Activated CD4-positive, alpha-beta T cell treated with anti-CD3 and anti-CD28 coated beads, Interleukin-2, Interleukin-6, amounts not matched to agents 100 ng/mL and 50 ng/mL, durations not matched to agents 16 hours and 8 hours (primary cell): ENCODE measurements at regions not wholly inside any gene's neighbourhood (a gene's known extent, or its start where the extent isn't known, plus 50 kb on each side); places are given as distances from the start of the nearest gene placed in this dataset.
"Not testable (repeated sequence)": the region's sequence is repeated elsewhere in the genome, so short reads cannot be mapped to it uniquely, and the experiment has no call there.

ENCODE experiments used
- DNase-seq: peaks from one replicate; pipeline ENCODE4 v3.0.0-alpha.2; 2020

DNA sequence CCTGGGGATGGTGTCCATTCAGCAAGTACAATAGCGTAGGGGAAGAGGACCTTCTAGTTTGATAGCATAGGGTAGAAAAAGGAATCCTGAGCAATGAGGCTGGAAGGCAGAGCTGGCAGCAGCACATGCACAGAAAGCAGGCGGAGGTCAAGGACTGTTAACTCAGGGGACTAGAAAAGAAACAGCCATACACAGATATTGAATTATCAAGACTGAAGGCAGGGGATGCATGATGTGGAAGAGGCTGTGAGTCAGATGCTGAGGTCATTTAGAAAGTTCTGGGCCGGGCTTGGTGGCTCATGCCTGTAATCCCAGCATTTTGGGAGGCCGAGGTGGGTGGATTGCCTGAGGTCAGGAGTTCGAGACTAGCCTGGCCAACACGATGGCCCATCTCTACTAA, 65.6 kb downstream of the OPTC start:
- DNase-seq = peak; percentile 3

DNA sequence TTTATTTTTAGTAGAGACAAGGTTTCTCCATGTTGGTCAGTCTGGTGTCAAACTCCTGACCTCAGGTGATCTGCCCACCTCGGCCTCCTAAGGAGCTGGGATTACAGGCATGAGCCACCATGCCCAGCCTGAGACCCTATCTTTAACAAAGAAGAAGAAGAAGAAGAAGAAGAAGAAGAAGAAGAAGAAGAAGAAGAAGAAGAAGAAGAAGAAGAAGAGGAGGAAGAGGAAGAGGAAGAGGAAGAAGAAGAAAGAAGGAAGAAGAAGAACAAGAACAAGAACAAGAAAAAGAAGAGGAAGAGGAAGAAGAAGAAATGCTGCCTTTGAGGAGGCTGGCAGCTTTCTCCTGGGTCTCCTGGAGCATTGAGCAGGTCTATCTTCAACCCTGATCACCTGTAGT, 64.9 kb upstream of the ATP2B4 start:
- DNase-seq = not testable (repeated sequence)

DNA sequence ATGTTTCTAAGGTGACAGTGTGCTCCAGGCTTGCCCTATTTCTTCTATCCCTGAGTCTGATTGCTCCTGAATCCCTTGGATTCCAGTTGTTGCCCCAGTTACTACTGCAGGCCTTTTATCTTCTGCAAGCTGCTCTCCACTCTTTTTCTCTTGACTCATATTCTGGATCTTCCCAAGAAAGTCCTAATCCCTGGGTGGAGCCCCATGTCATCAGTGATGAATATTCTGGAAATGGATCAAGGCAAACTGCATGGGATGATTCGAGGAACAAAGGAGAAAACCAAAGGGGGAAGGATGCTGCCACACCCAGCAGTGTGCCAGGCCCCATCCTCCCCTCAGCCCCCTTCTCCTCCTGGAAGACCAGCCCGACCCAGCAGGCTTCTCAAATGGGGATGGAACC, 63.3 kb upstream of the ATP2B4 start:
- no peak for DNase-seq

DNA sequence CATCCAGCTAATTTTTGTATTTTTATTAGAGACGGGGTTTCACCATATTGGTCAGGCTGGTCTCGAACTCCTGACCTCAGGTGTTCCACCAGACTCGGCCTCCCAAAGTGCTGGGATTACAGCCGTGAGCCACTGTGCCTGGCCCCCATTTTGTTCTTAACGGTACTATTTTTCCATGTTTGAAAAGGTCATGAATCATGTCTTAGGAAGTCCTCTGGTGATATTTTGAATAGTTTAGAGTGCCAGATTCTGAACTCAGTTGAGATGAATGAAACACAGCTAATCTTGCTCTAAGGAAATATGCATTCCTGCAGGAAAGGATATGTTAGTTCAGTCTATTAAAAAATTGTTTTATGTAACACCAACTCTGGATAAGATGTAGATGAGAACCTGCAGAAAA, 62.6 kb upstream of the ATP2B4 start:
- no peak for DNase-seq

DNA sequence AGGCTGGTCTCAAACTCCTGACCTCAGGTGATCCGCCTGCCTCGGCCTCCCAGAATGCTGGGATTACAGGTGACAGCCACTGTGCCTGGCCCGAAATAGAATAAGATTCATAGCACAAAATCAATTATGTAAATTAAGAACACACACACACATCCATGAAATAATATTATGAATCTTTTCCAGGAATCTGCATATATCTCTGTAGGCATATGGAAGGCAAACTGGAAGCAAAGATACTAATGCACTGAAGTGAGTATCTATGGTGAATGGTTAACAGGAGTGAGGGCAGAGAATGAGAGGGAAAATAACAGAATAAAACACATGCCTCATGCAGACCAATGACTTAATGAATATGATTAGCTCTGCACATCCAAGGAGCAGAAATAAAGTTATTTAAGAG, 61.6 kb upstream of the ATP2B4 start:
- DNase-seq = no peak

DNA sequence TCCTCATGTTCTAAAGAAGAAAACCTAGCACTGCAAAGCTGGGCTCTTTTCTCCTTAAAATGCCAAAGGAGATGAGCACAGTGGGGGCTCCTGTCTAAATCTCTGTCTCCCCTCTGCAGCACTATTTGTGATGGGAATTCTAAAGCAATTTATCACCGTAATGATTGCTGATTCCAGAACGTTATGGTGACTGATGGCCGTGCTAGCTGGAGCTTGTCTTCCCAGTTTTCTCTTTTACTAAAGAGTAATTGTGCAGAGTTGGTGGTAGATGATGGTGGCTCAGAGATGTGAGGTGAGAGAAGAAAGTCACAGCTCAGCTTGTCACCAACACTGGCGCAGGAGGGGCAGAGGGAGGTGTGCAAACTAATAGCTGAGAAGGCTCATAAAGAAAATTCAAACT, 60.7 kb upstream of the ATP2B4 start:
- no peak for DNase-seq

DNA sequence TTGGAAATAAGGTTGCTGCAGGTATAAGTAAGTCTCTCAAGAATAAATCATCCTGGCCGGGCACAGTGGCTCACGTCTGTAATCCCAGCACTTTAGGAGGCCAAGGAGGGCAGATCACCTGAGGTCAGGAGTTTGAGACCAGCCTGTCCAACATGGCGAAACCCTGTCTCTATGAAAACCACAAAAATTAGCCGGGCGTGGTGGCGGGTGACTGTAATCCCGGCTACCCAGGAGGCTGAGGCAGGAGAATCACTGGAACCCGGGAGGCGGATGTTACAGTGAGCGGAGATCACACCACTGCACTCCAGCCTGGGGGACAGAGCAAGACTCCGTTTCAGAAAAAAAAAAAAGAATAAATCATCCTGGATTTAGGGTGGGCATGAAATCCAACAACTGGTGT, 59.7 kb upstream of the ATP2B4 start:
- not testable (repeated sequence) for DNase-seq

DNA sequence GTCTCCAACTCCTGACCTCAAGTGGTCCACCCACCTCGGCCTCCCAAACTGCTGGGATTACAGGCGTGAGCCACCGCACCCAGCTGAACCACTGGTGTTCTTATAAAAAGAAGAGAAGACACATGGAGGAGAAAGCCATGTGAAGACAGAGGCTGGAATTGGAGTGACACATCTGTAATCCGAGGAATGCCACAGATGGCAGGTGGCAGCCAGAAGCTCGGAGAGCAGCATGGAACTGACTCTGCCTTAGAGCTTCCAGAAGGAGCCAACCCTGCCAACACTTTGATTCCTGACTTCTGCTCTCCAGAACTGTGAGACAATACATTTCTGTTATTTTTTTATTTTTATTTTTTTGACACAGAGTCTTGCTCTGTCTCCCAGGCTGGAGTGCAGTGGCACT, 59.0 kb upstream of the ATP2B4 start:
- DNase-seq = no peak

DNA sequence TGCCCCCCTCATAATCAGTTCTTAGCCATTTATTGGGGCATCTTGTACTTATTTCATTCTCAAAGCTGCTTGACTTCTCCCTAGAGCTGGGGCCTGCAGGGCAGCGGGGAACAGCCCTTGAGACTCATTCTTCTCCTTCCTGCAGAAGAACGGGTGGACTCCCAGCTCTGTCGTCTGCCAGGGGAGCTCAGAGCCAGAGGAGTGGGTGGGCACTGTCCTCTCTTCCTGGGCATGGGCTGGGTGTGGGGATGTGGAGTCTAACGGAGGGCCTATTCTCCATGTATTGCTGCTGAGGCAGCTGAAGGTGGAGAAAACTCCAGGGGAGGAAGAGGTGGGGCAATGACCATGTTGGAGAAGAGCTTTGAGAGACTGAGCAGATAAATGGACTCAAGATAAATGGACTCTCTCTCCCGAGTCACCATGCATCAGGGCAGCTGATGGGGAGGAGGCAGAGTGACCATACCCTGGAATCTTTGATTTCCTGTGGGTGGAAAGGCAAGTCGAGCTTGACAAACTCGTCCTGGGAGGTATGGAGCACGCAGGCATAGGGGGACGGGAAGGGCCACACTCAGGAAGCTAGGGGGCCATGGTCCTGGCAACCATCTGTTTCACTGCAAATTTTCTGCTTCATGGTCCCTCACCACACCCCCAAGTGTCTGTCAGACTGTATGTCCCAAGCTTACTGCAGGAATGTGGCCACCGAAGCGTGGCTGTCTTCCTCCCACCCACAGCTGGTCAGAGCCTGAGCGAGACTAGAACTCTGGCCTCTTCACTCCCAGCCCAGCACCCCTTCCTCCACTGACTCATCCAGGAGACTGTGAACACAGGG, 56.9 kb upstream of the ATP2B4 start:
- DNase-seq = no peak

DNA sequence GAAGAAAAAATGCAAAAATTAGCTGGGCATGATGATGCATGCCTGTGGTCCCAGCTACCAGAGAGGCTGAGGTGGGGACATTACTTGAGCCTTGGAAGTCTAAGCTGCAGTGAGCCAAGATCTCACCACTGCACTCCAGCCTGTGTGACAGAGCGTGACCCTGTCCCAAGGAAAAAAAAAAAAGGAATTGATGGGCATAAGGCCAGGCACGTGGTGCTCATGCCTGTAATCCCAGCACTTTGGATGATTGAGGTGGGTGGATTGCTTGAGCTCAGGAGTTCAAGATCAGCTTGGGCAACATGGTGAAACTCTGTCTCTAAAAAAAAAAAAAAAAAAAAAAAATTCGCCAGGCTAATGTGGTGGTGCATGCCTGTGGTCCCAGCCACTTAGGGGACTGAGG, 55.8 kb upstream of the ATP2B4 start:
- DNase-seq = no peak

DNA sequence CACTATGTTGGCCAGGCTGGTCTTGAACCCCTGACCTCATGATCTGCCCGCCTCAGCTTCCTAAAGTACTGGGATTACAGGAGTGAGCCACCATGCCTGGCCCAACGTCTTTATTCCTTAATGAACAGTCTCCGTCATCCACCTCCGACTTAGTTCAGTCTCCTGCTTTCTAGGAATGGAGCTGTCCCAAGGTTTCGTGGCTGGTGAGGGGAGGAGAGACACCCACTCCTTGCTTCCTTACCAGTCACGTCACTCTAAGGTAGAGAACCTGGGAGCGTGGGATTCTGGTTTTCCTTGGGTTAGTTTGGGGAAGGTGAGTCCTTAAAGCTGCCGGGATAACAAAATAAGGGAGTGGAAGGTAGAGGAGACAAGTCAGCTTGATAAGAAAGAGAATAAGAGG, 55.0 kb upstream of the ATP2B4 start:
- DNase-seq = no peak

DNA sequence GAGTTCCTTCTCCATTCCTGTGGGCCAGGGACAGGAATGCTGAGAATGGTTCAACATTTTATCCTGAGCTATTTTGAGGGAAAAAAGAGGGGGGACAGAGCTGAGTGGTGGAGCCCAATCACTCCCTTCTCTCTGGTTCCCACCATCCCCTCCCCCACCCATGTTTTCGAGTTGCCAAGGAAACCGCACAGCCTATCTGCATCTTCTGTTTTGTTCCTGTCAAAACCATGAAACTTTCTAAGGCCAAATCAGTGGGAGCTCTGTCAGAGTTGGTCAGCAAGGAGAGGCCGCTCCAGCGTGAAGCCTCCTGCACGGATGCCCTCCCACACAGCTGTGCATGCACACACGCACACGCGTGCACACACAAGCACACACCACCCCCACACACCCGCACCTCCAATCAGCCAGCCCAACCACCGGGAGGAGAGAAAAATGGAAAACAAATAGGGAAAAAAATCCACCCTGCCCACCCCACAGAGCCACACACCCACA, 54.5 kb upstream of the ATP2B4 start:
- DNase-seq = no peak

DNA sequence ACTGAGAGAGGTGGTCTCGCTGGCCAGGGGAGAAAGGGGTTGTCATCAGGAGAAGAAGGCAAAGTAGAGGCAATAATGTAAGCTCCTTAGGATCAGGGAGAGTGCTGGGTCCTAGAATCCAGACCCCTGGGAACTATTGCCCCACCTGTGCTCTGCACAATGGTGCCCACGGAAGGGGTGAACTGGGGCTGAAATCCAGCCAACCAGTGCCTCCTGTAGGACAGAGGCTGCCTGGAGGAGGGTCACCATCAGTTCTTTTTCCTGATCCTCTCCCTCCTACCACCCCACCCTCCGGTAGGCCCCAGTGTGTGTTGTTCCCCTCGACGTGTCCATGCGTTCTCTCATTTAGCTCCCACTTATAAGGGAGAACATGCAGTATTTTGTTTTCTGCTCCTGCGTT, 52.9 kb upstream of the ATP2B4 start:
- DNase-seq = no peak
